Ishikawa (cell line): ENCODE measurements at regions not wholly inside any gene's neighbourhood (a gene's known extent, or its start where the extent isn't known, plus 50 kb on each side); places are given as distances from the start of the nearest gene placed in this dataset.

Experiments
- CEBPB ChIP-seq: IDR thresholded peaks from 2 replicates; pipeline ENCODE4 v1.6.1; 2012
- CREB1 ChIP-seq: IDR thresholded peaks from 2 replicates; pipeline ENCODE4 v1.6.1; 2012; ENCODE audit warnings: low read depth
- EGR1 ChIP-seq: IDR thresholded peaks from 2 replicates; pipeline ENCODE4 v1.6.1; 2012
- EP300 ChIP-seq: IDR thresholded peaks from 2 replicates; pipeline ENCODE4 v1.6.1; 2012; ENCODE audit warnings: borderline replicate concordance
- FOXM1 ChIP-seq: IDR thresholded peaks from 2 replicates; pipeline ENCODE4 v1.6.1; 2012; ENCODE audit warnings: low read depth, borderline replicate concordance
- MAX ChIP-seq: IDR thresholded peaks from 2 replicates; pipeline ENCODE4 v1.6.1; 2012
- NFIC ChIP-seq: IDR thresholded peaks from 2 replicates; pipeline ENCODE4 v1.6.1; 2012
- RAD21 ChIP-seq: IDR thresholded peaks from 2 replicates; pipeline ENCODE4 v1.6.1; 2012; ENCODE audit warnings: low read depth
- TAF1 ChIP-seq: IDR thresholded peaks from 2 replicates; pipeline ENCODE4 v1.6.1; 2012; ENCODE audit warnings: low read depth, mild to moderate bottlenecking
- TCF12 ChIP-seq: IDR thresholded peaks from 2 replicates; pipeline ENCODE4 v1.6.1; 2012; ENCODE audit warnings: low read depth
- TEAD4 ChIP-seq: IDR thresholded peaks from 2 replicates; pipeline ENCODE4 v1.6.1; 2012
- USF1 ChIP-seq: IDR thresholded peaks from 2 replicates; pipeline ENCODE4 v1.6.1; 2012
- YY1 ChIP-seq: IDR thresholded peaks from 2 replicates; pipeline ENCODE4 v1.6.1; 2012; ENCODE audit warnings: low read depth
- ZBTB7A ChIP-seq: IDR thresholded peaks from 2 replicates; pipeline ENCODE4 v1.6.1; 2012; ENCODE audit warnings: low read depth
- TF ChIP-seq, protein P1 (sequence below): IDR thresholded peaks from 2 replicates; pipeline ENCODE4 v1.6.1; 2012; ENCODE audit warnings: low read depth, mild to moderate bottlenecking

DNA sequence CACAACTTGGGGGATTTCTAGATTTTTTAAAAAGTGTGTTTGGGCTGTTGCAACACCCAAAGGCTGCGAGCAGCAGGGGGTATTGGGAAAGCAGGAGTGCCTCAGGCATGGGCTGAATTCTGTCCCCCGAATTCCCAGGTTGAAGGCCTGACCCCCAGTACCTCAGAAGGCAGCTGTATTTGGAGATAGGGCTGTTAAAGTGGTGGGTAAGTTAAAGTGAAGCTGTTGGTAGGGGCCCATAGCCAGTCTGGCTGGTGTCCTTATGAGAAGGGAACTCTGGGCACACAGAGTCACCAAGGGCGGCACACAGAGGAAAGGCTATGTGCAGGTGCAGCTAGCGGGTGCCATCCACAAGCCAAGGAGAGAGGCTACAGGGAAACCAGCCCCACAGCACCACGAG, 717.4 kb downstream of the GALR1 start:
- TF ChIP-seq CREB1 (no peak), YY1 (no peak), EGR1 (no peak)

DNA sequence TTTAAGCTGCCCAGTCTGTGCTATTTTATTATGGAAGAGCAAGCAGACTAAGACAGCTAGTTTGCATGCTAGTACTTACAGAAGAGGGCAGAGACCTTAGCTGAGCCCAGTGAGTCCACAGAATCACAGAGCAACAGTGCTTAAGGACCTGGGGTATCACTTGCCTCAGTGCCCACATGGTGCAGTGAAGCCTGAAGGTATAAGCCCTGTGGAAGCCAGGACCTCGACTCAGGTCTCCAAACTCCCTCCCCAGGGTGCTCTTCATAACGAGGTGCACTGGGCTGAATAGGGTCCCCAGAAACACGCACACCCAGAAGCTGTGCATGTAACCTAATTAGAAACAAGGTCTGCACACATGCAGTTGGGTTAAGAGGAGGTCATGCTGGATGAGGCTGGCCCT, 718.1 kb downstream of the GALR1 start:
- TF ChIP-seq TCF12 (no peak), ZBTB7A (no peak), CEBPB (no peak), RAD21 (no peak), USF1 (no peak), EP300 (no peak), YY1 (no peak)

GRCh38 chr18:77969972-77970371, 720.3 kb downstream of the GALR1 start:
- TF ChIP-seq NFIC (no peak), EGR1 (no peak), TEAD4 (no peak), FOXM1 (no peak), MAX (no peak), TCF12 (no peak), ZBTB7A (no peak), CREB1 (no peak)

DNA sequence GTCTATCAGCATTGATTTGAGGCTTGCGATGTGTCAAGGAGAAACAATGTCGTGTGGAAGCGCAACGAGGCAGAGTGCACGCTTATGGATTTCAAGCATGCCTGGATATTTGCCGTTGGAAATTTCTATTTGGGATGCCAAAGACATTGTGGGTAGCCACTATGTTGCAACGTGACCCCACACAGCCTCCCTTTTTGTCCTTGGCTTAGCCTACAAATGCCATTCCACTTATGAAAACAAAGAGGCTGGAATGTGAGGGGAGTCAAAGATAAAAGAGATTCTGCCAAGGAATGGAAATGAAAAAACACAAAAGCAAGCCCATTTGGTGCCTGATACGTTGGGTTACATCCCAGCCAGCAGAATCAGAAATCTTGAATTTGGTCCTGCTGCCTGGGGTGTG, 721.2 kb downstream of the GALR1 start:
- TF ChIP-seq TAF1 = no peak
- no peak for TF ChIP-seq NFIC
- no peak for TF ChIP-seq ZBTB7A
- TF ChIP-seq EP300 = no peak
- no peak for TF ChIP-seq TCF12
- TF ChIP-seq EGR1 = no peak
- no peak for TF ChIP-seq TEAD4
- TF ChIP-seq USF1 = no peak
- TF ChIP-seq, protein P1, sequence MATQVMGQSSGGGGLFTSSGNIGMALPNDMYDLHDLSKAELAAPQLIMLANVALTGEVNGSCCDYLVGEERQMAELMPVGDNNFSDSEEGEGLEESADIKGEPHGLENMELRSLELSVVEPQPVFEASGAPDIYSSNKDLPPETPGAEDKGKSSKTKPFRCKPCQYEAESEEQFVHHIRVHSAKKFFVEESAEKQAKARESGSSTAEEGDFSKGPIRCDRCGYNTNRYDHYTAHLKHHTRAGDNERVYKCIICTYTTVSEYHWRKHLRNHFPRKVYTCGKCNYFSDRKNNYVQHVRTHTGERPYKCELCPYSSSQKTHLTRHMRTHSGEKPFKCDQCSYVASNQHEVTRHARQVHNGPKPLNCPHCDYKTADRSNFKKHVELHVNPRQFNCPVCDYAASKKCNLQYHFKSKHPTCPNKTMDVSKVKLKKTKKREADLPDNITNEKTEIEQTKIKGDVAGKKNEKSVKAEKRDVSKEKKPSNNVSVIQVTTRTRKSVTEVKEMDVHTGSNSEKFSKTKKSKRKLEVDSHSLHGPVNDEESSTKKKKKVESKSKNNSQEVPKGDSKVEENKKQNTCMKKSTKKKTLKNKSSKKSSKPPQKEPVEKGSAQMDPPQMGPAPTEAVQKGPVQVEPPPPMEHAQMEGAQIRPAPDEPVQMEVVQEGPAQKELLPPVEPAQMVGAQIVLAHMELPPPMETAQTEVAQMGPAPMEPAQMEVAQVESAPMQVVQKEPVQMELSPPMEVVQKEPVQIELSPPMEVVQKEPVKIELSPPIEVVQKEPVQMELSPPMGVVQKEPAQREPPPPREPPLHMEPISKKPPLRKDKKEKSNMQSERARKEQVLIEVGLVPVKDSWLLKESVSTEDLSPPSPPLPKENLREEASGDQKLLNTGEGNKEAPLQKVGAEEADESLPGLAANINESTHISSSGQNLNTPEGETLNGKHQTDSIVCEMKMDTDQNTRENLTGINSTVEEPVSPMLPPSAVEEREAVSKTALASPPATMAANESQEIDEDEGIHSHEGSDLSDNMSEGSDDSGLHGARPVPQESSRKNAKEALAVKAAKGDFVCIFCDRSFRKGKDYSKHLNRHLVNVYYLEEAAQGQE = no peak
- no peak for TF ChIP-seq CEBPB
- no peak for TF ChIP-seq CREB1
- no peak for TF ChIP-seq MAX
- no peak for TF ChIP-seq YY1
- no peak for TF ChIP-seq RAD21
- no peak for TF ChIP-seq FOXM1

DNA sequence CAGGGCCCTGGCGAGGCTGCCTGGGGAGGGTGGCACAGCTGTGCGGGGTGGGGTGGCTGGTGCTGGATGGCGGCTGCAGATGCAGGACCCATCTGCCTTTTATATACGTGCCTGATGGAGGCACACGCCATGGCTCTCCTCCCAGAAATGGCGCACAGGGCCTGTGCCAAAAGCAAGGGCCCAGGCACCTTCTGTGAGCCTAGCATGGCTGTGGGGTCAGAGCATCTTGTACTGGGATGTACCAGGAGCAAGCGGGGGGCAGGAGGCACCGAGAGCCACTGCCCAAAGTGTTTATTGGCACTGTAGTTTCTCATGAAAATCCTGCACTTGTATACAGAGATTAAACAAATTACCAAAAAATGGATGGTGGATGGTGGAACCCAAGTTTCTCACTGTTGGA, 724.1 kb downstream of the GALR1 start:
- TF ChIP-seq RAD21 (no peak), ZBTB7A (no peak), EGR1 (no peak), MAX (no peak), CEBPB (no peak), FOXM1 (no peak), USF1 (no peak), TEAD4 (no peak), CREB1 (no peak), EP300 (no peak), TAF1 (no peak), TCF12 (no peak), NFIC (no peak), YY1 (no peak)
- TF ChIP-seq, protein P1 = no peak

- TF ChIP-seq CEBPB (no peak), FOXM1 (no peak), NFIC (no peak), TEAD4 (no peak), TAF1 (no peak), USF1 (no peak), EP300 (no peak), ZBTB7A (no peak)
- TF ChIP-seq, protein P1 = no peak
These were observed 724.7 kb downstream of the GALR1 start for GRCh38 chr18:77974329-77974728.
